ENCODE measurements at regions not wholly inside any gene's neighbourhood (a gene's known extent, or its start where the extent isn't known, plus 50 kb on each side); places are given as distances from the start of the nearest gene placed in this dataset.
"Not testable (repeated sequence)": the region's sequence is repeated elsewhere in the genome, so short reads cannot be mapped to it uniquely, and the experiment has no call there.

DNA sequence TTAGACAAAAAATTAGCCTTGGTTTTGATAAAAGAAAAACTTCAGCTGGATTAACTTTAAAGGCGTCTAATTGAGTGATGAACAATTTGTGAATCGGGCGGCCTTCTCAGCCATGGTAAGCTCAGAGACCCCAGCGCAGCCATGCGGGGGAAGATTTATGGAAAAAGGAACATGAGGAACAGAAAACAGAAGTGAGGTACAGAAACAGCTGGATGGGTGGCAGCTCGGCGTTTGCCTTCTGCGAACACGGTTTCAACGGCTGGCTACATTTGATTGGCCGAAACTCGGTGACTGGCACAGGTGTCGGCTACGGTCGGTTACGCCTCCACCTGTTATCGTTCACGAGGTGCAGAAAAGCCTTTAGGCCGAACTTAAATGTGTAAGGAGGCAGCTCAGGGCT lies 401.4 kb upstream of the FAT1 start:
- H3K4me3 ChIP-seq (ENCODE audit: low read depth in 1 of 2, low read length in 1 of 2): no peak overlapping the region
- TF ChIP-seq, protein P1, sequence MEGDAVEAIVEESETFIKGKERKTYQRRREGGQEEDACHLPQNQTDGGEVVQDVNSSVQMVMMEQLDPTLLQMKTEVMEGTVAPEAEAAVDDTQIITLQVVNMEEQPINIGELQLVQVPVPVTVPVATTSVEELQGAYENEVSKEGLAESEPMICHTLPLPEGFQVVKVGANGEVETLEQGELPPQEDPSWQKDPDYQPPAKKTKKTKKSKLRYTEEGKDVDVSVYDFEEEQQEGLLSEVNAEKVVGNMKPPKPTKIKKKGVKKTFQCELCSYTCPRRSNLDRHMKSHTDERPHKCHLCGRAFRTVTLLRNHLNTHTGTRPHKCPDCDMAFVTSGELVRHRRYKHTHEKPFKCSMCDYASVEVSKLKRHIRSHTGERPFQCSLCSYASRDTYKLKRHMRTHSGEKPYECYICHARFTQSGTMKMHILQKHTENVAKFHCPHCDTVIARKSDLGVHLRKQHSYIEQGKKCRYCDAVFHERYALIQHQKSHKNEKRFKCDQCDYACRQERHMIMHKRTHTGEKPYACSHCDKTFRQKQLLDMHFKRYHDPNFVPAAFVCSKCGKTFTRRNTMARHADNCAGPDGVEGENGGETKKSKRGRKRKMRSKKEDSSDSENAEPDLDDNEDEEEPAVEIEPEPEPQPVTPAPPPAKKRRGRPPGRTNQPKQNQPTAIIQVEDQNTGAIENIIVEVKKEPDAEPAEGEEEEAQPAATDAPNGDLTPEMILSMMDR (IDR thresholded peaks at IDR 0.05): no peak
- no peak overlapping the region for H3K27ac ChIP-seq
- H3K4me1 ChIP-seq (ENCODE audit: control insufficient read depth in 1 of 2, insufficient read depth in 1 of 2, low read depth in 1 of 2, low read length in 1 of 2): no peaks in the 10 kb centered on the region
- H3K9me3 ChIP-seq: no peaks in the 10 kb centered on the region
- H3K27me3 ChIP-seq: no peaks in the 10 kb centered on the region
- no peaks in the 10 kb centered on the region for H3K36me3 ChIP-seq

DNA sequence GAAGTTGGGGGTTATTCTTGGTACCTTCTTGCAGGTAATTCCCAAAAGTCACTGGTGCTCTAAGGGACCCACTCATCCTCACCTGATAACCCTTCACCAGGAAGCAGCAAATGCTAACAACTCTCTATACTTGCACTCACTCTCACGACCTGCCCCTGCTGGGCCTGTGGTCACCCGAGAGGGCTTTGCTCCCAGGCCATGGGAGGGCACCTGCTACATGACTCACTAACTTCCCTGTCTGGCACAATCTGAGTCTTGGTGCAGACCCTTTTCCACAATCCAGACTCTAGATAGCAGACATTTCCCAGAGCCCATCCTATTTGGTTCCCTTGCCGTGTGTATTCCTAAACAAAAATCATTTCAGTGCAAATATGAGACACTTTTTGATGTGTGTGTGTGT lies 403.8 kb upstream of the FAT1 start:
- H3K4me3 ChIP-seq (ENCODE audit: low read depth in 1 of 2, low read length in 1 of 2): no peak overlapping the region
- no peak overlapping the region for H3K27ac ChIP-seq
- no peaks in the 10 kb centered on the region for H3K27me3 ChIP-seq
- H3K9me3 ChIP-seq: no peaks in the 10 kb centered on the region
- H3K36me3 ChIP-seq: no peaks in the 10 kb centered on the region
- no peaks in the 10 kb centered on the region for H3K4me1 ChIP-seq (ENCODE audit: control insufficient read depth in 1 of 2, insufficient read depth in 1 of 2, low read depth in 1 of 2, low read length in 1 of 2)
- TF ChIP-seq, protein P1 (IDR thresholded peaks at IDR 0.05): no peak

DNA sequence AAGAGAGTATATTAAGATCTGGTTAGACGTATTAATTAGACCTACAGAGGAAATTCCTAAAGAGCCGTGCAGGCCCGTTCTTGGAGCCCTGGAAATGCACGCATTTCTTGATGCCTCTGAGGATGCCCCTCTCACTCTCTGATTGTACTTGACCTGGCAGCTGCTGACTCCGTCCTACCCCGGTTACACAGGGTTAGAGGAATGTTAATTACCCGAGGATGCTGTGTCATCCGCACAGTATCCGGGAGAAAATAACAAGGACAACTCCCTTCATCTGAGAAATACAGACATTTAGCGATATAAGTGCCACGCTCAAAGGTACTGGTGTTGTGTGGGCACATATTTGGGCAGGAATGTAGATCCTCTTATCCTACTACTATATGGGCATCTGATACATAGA lies 404.6 kb upstream of the FAT1 start:
- no peaks in the 10 kb centered on the region for H3K27me3 ChIP-seq
- TF ChIP-seq, protein P1 (IDR thresholded peaks at IDR 0.05): no peak
- H3K9me3 ChIP-seq: no peaks in the 10 kb centered on the region
- no peak overlapping the region for H3K4me3 ChIP-seq (ENCODE audit: low read depth in 1 of 2, low read length in 1 of 2)
- H3K27ac ChIP-seq: no peak overlapping the region
- H3K36me3 ChIP-seq: no peaks in the 10 kb centered on the region
- no peaks in the 10 kb centered on the region for H3K4me1 ChIP-seq (ENCODE audit: control insufficient read depth in 1 of 2, insufficient read depth in 1 of 2, low read depth in 1 of 2, low read length in 1 of 2)

DNA sequence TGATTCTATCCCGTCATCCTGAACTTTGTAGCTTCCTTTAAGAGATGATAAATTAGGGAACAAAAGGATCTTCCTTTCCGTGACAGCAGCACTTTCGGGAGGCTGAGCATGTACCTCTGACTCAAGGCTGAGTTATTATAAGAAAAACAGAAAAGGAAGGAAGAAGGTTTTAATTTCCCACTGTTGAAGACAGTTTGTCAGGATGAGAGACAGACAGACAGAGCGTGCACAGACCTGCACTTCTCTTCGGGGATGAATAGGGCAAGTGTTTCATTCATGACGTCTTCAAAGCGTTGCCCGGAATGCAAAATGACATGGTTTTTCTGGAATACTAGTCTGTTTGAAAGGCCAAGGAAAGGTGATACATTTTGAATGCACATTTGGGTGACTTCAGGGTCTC lies 405.3 kb upstream of the FAT1 start:
- TF ChIP-seq, protein P1 (IDR thresholded peaks at IDR 0.05): no peak
- Histone ChIP-seq H3K27ac (no peak overlapping the region), H3K27me3 (no peaks in the 10 kb centered on the region), H3K9me3 (no peaks in the 10 kb centered on the region), H3K36me3 (no peaks in the 10 kb centered on the region), H3K4me3 (ENCODE audit: low read depth in 1 of 2, low read length in 1 of 2) (no peak overlapping the region), H3K4me1 (ENCODE audit: control insufficient read depth in 1 of 2, insufficient read depth in 1 of 2, low read depth in 1 of 2, low read length in 1 of 2) (no peaks in the 10 kb centered on the region)

DNA sequence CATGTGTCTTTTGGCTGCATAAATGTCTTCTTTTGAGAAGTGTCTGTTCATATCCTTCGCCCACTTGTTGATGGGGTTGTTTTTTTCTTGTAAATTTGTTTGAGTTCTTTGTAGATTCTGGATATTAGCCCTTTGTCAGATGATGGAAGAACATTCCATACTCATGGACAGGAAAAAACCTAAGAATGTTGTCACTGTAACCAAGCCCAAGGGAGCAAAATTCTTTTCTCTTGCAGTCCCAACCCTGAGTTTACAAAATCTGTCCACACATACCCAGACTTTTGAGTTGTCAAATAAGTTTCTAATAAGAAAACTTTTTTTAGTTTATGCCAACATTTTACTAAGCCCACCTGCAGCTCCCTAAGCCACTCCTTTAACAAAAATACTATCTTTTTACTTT lies 408.2 kb upstream of the FAT1 start:
- not testable (repeated sequence) for H3K36me3 ChIP-seq; H3K27me3 ChIP-seq; H3K9me3 ChIP-seq; H3K27ac ChIP-seq; H3K4me3 ChIP-seq (ENCODE audit: low read depth in 1 of 2, low read length in 1 of 2); H3K4me1 ChIP-seq (ENCODE audit: control insufficient read depth in 1 of 2, insufficient read depth in 1 of 2, low read depth in 1 of 2, low read length in 1 of 2)

DNA sequence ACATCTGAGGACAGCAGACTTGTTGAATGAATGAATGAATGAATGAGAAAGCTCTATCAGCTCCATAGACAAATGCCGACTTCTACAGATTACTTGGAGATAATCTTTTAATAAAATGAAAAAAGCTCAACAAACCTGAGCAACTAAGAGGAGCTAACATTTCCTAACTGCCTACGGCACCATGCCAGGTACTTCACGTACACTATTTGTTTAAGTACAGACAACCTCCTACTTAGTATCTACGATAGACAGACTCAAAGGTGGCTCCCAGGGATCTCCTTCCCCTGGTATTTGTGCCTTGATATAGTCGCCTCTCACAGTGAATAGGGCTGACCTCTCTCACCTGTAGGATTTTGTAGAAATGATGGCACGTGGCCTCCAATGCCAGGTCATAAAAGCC lies 412.2 kb upstream of the FAT1 start:
- H3K36me3 ChIP-seq: no peaks in the 10 kb centered on the region

More for the DNA sequence above, 412.2 kb upstream of the FAT1 start:
- TF ChIP-seq, protein P1 (IDR thresholded peaks at IDR 0.05): no peak
- Histone ChIP-seq H3K4me1 (ENCODE audit: control insufficient read depth in 1 of 2, insufficient read depth in 1 of 2, low read depth in 1 of 2, low read length in 1 of 2) (no peaks in the 10 kb centered on the region), H3K9me3 (no peaks in the 10 kb centered on the region), H3K4me3 (ENCODE audit: low read depth in 1 of 2, low read length in 1 of 2) (no peak overlapping the region), H3K27ac (no peak overlapping the region), H3K27me3 (no peaks in the 10 kb centered on the region)

All from neutrophil (primary cell).